SK-N-MC (cell line): ENCODE measurements at regions not wholly inside any gene's neighbourhood (a gene's known extent, or its start where the extent isn't known, plus 50 kb on each side); places are given as distances from the start of the nearest gene placed in this dataset.

ENCODE experiments used
- DNase-seq: peaks from one replicate; pipeline ENCODE4 v3.0.0-alpha.2; 2011; ENCODE audit warnings: low read depth, low spot score
- H3K27ac ChIP-seq: fragments of 200-600 bp; sonication (generic); 2 replicates; pipeline ENCODE4 v1.5.1; 2016; ENCODE audit warnings: mixed run types
- H3K36me3 ChIP-seq: fragments of 200-600 bp; sonication (generic); 2 replicates; pipeline ENCODE4 v1.6.1; 2017; ENCODE audit warnings: antibody characterized with exemption, low read length, mixed read lengths; ENCODE audit not compliant: insufficient read depth
- H3K4me3 ChIP-seq: fragments of 200-600 bp; sonication (generic); 2 replicates; pipeline ENCODE4 v1.5.1; 2016
- H3K9ac ChIP-seq: fragments of 200-600 bp; sonication (generic); 2 replicates; pipeline ENCODE4 v1.8.0; 2017; ENCODE audit warnings: mixed run types, mixed read lengths; ENCODE audit not compliant: insufficient read length
- H3K9me3 ChIP-seq: fragments of 200-600 bp; sonication (generic); 2 replicates; pipeline ENCODE4 v1.6.1; 2017; ENCODE audit warnings: low read depth, mild to moderate bottlenecking, antibody characterized with exemption, low read length, moderate library complexity, mixed read lengths
- EZH2 ChIP-seq: fragments of 200-600 bp; sonication (generic); IDR thresholded peaks from one replicate; pipeline ENCODE4 v1.6.1; 2017; ENCODE audit warnings: antibody characterized with exemption
- FOXP2 ChIP-seq: optimal IDR thresholded peaks from 2 replicates; pipeline ENCODE3; 2011; ENCODE audit warnings: mild to moderate bottlenecking, moderate library complexity; ENCODE audit not compliant: insufficient read depth; ENCODE audit errors: extremely low read length, control extremely low read depth
- POLR2AphosphoS5 ChIP-seq: IDR thresholded peaks from 2 replicates; pipeline ENCODE4 v1.6.1; 2012; ENCODE audit warnings: mild to moderate bottlenecking, low read depth, low read length, borderline replicate concordance

DNA sequence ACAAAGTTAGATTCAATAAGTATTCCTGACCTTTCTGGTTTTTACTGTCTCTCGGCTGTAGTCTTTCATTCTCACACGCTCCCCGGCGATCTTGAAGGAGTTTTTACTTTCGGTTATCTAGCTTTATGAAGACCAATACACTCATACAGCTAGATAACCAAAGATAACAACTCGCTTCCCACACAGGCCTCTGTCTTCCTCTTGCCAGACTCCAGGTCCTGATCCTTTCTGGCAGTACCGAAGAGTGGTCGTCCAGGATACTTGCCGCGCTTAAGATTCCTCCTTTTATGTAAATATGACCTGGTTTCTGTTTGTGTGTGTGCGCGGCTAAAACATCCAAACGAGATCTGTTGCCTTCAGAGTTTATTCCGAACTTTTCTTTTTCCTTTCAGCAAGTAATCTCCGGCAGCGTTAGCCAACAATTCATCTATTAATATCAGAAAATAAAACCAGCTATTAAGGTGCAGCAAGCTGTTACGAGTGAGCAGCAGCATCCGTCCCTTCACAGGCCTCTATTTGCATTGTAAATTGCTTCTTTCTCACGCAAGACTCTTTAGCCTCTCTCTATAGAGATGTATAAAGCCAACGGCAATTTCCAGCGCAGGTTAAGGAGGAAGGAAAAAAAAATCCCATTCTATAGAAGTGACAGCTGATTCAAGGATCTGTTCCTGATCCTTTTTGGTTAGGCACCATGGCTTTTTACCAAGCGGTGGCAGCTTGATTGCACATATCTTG lies 216.1 kb downstream of the MEF2C start:
- no peaks in the 10 kb centered on the region for H3K9me3 ChIP-seq
- no peak overlapping the region for H3K27ac ChIP-seq
- no peak overlapping the region for H3K9ac ChIP-seq
- TF ChIP-seq POLR2AphosphoS5 (no peak), FOXP2 (no peak), EZH2 (no peak)
- H3K36me3 ChIP-seq = peaks cover 16% of the 10 kb centered on the region; the same call in 1 of the 2 replicates
- no peak overlapping the region for H3K4me3 ChIP-seq
- no peak for DNase-seq

DNA sequence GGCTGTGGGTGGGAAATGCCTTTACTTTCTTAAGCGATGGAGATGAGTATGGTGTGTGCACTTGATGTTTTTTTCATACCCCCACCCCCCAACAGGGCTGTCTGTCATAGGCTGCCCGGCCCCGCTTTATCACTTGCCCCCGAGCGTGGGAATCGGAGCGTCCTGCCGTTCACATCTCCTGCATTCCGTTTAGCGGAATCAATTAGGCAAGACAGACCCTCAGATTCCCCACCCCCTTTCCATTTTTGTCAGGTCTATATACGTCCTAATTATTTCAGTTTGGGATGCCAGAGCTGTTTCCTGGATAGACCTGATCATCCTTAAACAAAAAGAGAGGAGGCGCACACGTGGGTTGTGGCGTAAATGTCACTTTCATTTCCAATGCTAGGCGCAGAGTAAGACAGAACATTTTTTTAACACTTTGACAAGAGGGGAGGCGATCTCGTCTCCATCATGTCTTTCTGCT lies 217.2 kb downstream of the MEF2C start:
- peaks cover 16% of the 10 kb centered on the region; the same call in 1 of the 2 replicates for H3K36me3 ChIP-seq
- no peak overlapping the region for H3K27ac ChIP-seq
- no peak for DNase-seq
- no peaks in the 10 kb centered on the region for H3K9me3 ChIP-seq
- no peak overlapping the region for H3K9ac ChIP-seq
- no peak for TF ChIP-seq FOXP2
- no peak for TF ChIP-seq EZH2
- no peak for TF ChIP-seq POLR2AphosphoS5
- H3K4me3 ChIP-seq = no peak overlapping the region

DNA sequence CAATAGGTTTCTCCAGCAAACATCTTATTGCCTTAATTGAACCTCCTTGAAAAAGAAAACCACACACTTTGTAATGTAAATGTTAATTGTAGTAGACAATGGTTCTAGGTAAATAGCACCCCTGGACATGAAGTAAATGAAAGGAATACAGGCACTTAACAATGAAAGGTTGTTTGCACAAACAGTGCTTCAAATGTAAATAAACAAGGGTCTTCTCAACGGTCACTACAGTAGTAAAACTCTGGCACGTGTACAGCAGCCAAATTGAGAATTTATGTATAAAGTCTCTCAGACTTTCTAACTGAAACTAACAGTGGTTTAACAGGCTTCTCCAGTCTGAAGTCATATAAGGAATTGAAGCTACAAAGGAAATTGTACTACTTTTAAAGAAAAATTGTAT lies 218.3 kb downstream of the MEF2C start:
- no peak for TF ChIP-seq FOXP2
- TF ChIP-seq EZH2 = no peak
- no peak for TF ChIP-seq POLR2AphosphoS5
- H3K9ac ChIP-seq = no peak overlapping the region
- no peak overlapping the region for H3K4me3 ChIP-seq
- H3K9me3 ChIP-seq = no peaks in the 10 kb centered on the region
- H3K36me3 ChIP-seq = peaks cover 9% of the 10 kb centered on the region; the same call in 1 of the 2 replicates
- no peak for DNase-seq
- no peak overlapping the region for H3K27ac ChIP-seq

DNA sequence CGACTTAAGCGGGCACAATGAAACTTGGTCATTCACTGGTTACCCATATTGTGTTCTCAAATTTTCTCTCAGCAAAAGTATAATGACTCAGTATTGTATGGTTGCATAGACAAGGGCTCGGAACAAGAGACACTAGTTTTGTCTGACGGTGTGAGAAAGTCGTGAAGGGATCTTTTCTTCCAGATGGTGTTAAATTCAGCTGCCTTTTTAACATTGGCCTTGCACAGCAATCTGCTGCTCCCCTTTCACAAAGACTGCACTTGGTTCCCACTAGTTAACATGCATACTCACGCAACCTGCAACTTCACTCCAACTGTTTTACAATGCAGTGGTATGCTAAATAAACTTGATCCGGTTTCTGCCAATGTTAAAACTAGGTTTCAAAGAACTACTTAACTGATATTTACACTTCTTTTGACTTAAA lies 219.2 kb downstream of the MEF2C start:
- Histone ChIP-seq H3K4me3 (no peak overlapping the region), H3K36me3 (peaks cover 9% of the 10 kb centered on the region; the same call in 1 of the 2 replicates), H3K27ac (no peak overlapping the region), H3K9ac (no peak overlapping the region), H3K9me3 (no peaks in the 10 kb centered on the region)
- TF ChIP-seq FOXP2 (no peak), EZH2 (no peak), POLR2AphosphoS5 (no peak)
- no peak for DNase-seq

DNA sequence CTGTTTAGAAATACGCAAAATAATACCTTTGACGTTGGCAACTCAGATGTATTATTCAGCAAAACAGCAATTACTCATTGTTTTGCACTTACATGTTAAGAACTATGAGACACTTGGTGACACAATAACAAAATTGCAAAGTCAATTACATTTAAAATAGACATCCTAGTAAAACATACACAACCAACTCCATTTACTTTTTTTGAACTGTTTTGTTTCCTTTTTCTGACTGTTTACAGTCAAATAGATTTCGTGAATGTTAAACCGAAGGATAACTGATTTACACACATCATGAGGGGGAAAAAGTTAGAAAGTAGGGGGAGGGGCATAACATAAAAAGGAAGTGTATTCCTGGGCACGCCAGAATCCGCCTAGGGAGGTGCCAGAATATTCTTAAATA lies 220.1 kb downstream of the MEF2C start:
- no peak overlapping the region for H3K4me3 ChIP-seq
- no peak for DNase-seq
- no peak overlapping the region for H3K27ac ChIP-seq
- peaks cover 9% of the 10 kb centered on the region; the same call in 1 of the 2 replicates for H3K36me3 ChIP-seq
- no peaks in the 10 kb centered on the region for H3K9me3 ChIP-seq
- no peak overlapping the region for H3K9ac ChIP-seq
- TF ChIP-seq FOXP2 (no peak), POLR2AphosphoS5 (no peak), EZH2 (no peak)

DNA sequence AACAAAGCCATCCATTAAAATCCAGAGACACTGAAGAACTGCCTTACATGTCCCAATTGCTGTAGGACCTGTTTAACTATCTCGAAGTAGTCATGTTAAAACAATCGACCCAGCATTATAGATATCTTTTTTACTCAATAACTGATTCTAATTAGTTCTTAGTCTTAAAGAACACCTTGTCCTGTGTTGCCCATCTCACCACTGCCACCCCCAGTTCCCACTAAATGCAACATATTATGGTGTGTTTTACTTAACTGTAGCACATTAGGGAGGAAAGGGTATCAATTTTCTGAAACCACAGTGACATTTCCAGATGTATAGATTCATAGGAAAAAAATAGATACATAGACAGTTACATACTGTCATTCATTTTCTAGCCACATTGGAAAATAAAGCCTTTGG lies 221.2 kb downstream of the MEF2C start:
- TF ChIP-seq POLR2AphosphoS5 (no peak), EZH2 (no peak), FOXP2 (no peak)
- H3K4me3 ChIP-seq = peak overlapping the region; percentile 85
- no peak for DNase-seq
- H3K9me3 ChIP-seq = no peaks in the 10 kb centered on the region
- no peak overlapping the region for H3K27ac ChIP-seq
- no peak overlapping the region for H3K9ac ChIP-seq
- H3K36me3 ChIP-seq = peaks cover 8% of the 10 kb centered on the region; the same call in 1 of the 2 replicates

DNA sequence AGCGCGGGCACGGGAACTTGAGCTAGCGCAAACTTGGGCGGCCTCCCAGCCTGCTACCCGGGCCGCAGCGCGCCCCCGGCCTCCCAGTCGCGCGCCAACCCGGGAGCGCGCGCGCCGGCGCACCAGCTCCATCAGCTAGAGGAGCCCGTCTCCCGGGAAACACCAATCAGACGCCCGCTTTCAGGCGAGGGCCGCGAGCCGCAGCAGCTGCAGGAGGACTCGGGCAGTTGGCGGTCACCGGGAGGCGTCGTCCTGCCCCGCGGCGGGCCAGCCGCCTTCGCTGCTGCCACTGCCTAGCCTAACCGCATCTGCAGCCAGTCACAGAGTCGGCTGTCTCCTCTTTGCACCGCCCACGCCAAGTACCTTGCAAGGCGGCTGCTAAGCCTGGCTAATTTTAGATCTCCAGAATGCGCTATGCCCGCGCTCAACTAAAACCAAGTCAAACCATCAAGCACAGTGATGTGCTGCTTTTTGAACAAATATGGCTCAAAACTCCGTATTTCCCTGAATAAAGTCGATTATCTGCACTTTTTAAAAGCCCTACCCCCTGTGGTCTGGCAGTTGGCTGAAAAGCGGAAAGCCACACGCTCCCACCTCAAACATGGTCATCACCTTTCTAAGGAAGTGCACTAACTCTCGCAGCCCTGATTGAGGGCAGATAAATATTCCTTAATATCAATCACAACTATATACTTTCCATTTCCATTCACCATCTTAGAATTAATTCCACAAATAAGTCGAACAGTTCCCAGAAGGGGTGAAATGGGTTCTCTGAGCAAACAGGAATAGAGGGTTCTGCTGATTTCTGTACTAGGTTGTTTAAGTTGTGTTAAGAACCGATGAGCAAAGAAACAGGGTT lies 221.8 kb downstream of the MEF2C start:
- H3K36me3 ChIP-seq = peaks cover 4% of the 10 kb centered on the region; the same call in 1 of the 2 replicates
- H3K27ac ChIP-seq = no peak overlapping the region
- no peak for DNase-seq
- 0 out of 2 replicates have a peak, but pooled peaks have one; percentile 24 for TF ChIP-seq POLR2AphosphoS5
- no peak for TF ChIP-seq EZH2
- TF ChIP-seq FOXP2 = no peak
- H3K9ac ChIP-seq = peak overlapping the region; percentile 61
- H3K4me3 ChIP-seq = peak overlapping the region; percentile 85
- no peaks in the 10 kb centered on the region for H3K9me3 ChIP-seq

DNA sequence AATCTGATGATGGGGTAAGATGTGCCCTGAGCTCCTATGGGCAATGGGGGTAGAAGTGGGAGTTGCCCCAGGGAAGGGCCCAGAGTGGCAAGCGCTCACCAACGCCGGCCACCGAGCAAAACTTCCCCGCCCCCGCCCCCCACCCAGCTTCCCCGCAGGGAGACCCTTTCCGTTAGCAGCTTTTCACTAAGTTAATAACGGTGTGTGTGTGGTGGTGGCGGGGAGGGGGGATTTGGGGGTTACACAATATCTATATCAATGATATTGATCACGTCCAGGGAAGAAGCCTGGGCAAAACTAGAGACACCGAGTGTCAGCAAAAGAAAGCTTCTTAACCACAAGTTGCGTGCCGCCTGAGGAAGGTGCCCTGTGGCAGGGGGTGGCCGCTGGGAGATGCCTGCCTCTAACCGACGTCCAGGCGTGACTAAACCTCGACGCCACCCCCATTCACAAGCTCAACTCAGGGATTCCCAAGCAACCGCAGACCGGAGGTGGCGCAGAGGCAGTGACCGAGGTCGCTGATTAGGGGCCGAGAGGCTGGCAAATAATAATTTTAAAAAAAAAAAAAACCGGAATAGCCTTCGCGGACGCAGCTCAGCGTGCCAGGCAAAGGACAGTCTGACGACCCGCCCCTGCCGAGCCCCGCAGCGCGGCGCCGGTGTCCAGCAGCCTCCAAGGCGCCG lies 222.6 kb downstream of the MEF2C start:
- peak overlapping the region; percentile 85 for H3K4me3 ChIP-seq

More for the DNA sequence above, 222.6 kb downstream of the MEF2C start:
- DNase-seq = no peak
- Histone ChIP-seq H3K9me3 (no peaks in the 10 kb centered on the region), H3K27ac (no peak overlapping the region), H3K36me3 (peaks cover under 1% of the 10 kb centered on the region; the same call in 1 of the 2 replicates), H3K9ac (peak overlapping the region; percentile 61)
- no peak for TF ChIP-seq EZH2
- TF ChIP-seq POLR2AphosphoS5 = no peak
- no peak for TF ChIP-seq FOXP2
